Testis (tissue), 2 donors: ENCODE measurements at regions not wholly inside any gene's neighbourhood (a gene's known extent, or its start where the extent isn't known, plus 50 kb on each side); places are given as distances from the start of the nearest gene placed in this dataset.

Source experiments
- POLR2A ChIP-seq: fragments of 450-650 bp; IDR thresholded peaks from one replicate; pipeline ENCODE4 v1.6.1; 2017; ENCODE audit warnings: antibody characterized with exemption, mild to moderate bottlenecking, moderate library complexity
- TF ChIP-seq, protein P1 (sequence below), 3 experiments: fragments of 450-650 bp in 2 of 3; fragments of 200-600 bp in 1 of 3; sonication (generic) in 1 of 3; IDR thresholded peaks; one replicate each; pipeline ENCODE4 v1.5.1; 2016 to 2019; ENCODE audit warnings: antibody characterized with exemption in 3 of 3, mild to moderate bottlenecking in 2 of 3, moderate library complexity in 1 of 3

DNA sequence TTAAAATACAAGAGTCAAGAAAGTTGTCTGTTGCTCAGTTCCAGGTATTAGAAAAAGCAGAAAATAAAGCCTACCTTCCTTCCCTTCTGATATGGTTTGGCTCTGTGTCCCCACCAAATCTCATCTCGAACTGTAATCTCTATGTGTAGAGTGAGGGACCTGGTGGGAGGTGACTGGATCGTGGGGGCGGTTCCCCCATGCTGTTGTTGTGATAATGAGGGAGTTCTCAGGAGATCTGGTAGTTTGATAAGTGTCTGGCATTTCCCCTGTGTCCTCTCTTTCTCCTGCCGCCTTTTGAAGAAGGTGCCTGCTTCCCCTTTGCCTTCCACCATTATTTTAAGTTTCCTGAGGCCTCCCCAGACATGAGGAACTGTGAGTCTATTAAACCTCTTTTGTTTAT lies 288.8 kb upstream of the LMCD1 start:
- TF ChIP-seq, protein P1, sequence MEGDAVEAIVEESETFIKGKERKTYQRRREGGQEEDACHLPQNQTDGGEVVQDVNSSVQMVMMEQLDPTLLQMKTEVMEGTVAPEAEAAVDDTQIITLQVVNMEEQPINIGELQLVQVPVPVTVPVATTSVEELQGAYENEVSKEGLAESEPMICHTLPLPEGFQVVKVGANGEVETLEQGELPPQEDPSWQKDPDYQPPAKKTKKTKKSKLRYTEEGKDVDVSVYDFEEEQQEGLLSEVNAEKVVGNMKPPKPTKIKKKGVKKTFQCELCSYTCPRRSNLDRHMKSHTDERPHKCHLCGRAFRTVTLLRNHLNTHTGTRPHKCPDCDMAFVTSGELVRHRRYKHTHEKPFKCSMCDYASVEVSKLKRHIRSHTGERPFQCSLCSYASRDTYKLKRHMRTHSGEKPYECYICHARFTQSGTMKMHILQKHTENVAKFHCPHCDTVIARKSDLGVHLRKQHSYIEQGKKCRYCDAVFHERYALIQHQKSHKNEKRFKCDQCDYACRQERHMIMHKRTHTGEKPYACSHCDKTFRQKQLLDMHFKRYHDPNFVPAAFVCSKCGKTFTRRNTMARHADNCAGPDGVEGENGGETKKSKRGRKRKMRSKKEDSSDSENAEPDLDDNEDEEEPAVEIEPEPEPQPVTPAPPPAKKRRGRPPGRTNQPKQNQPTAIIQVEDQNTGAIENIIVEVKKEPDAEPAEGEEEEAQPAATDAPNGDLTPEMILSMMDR (IDR thresholded peaks at IDR 0.05), result no peak
- no peak for TF ChIP-seq POLR2A
